ENCODE measurements at regions not wholly inside any gene's neighbourhood (a gene's known extent, or its start where the extent isn't known, plus 50 kb on each side); places are given as distances from the start of the nearest gene placed in this dataset.
A peak's percentile ranks its signal among the peaks of the same experiment; 100 is the strongest.

DNA sequence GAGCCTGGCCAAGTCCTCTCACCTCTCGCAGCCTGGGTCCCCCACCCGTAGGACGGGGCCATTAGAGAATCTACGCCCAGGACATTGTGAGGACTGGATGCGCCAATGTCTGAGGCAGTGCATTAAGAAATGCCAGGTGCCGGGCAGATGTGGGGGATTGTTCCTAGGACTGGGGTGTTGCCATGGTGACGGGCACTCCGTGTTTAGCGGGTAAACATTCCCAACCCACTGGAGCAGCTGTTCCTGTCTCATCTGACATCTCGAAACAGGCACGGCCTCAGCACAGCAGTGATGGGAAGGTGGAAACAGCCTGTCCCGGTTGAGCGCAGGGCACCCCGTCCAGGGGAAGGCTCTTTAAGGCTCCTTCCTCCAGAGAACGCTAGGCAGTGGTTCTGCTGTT lies 99.6 kb upstream of the RTL6 start:
- CTCF ChIA-PET, result no interaction called here
- Histone ChIP-seq H2BK120ac (ENCODE audit: low read depth, low read length) (no peak overlapping the region), H3K4me1 (ENCODE audit: control insufficient read depth, insufficient read depth, low read length) (peaks cover 1% of the 10 kb centered on the region; the same call in 1 of the 2 replicates), H2AFZ (replicated peaks; ENCODE audit: low read length, poor library complexity) (no peak overlapping the region), H4K5ac (ENCODE audit: low read depth, low read length) (no peak overlapping the region), H3K36me3 (ENCODE audit: control insufficient read depth, insufficient read depth, low read length) (no peaks in the 10 kb centered on the region), H3K18ac (ENCODE audit: low read depth, low read length) (no peak overlapping the region), H2BK15ac (ENCODE audit: low read depth, low read length) (no peak overlapping the region), H3K23ac (ENCODE audit: low read depth, low read length) (no peak overlapping the region), H3K9me3 (ENCODE audit: control insufficient read depth, insufficient read depth, low read length) (no peaks in the 10 kb centered on the region), H3K27me3 (ENCODE audit: control insufficient read depth, insufficient read depth, low read length) (peaks cover 2% of the 10 kb centered on the region; the same call in 1 of the 2 replicates), H4K20me1 (ENCODE audit: insufficient read depth, low read length) (no peaks in the 10 kb centered on the region), H3K9me1 (ENCODE audit: insufficient read depth, low read length) (no peaks in the 10 kb centered on the region), H3K27ac (ENCODE audit: insufficient read depth, low read length) (no peak overlapping the region), H2BK20ac (ENCODE audit: low read depth, low read length) (no peak overlapping the region), H3K79me1 (ENCODE audit: low read depth in 1 of 2, low read length in 2 of 2) (no peaks in the 10 kb centered on the region), H3K4me2 (ENCODE audit: low read depth, low read length) (no peak overlapping the region), H2BK5ac (ENCODE audit: low read depth, low read length, poor library complexity, severe bottlenecking) (no peak overlapping the region), H3K4ac (ENCODE audit: low read depth, low read length) (no peak overlapping the region), H4K91ac (ENCODE audit: insufficient read depth, low read depth, low read length) (no peak overlapping the region), H3K9ac (ENCODE audit: low read depth, low read length) (no peak overlapping the region), H2AK9ac (replicated peaks; ENCODE audit: low read depth, low read length, poor library complexity) (no peak overlapping the region), H3K14ac (replicated peaks; ENCODE audit: low read depth, low read length) (no peak overlapping the region), H2AK5ac (ENCODE audit: low read depth, low read length) (no peak overlapping the region), H3K4me3 (ENCODE audit: insufficient read depth, low read depth, low read length) (no peak overlapping the region), H4K8ac (ENCODE audit: low read depth in 2 of 2, low read length in 2 of 2) (no peak overlapping the region), H3K56ac (ENCODE audit: extremely low read depth, insufficient read depth, low read length) (no peak overlapping the region)
- 100% methylated on average over 1 of the region's 15 CpGs; no CpG with 5 or more reads in 1 of the 2 experiments for WGBS, 2 experiments (ENCODE audit: extremely low coverage in 2 of 2, insufficient read length in 1 of 2)
- TF ChIP-seq BHLHE40 (IDR thresholded peaks at IDR 0.05; ENCODE audit: low read depth, low read length), result no peak
- TF ChIP-seq, protein P1, sequence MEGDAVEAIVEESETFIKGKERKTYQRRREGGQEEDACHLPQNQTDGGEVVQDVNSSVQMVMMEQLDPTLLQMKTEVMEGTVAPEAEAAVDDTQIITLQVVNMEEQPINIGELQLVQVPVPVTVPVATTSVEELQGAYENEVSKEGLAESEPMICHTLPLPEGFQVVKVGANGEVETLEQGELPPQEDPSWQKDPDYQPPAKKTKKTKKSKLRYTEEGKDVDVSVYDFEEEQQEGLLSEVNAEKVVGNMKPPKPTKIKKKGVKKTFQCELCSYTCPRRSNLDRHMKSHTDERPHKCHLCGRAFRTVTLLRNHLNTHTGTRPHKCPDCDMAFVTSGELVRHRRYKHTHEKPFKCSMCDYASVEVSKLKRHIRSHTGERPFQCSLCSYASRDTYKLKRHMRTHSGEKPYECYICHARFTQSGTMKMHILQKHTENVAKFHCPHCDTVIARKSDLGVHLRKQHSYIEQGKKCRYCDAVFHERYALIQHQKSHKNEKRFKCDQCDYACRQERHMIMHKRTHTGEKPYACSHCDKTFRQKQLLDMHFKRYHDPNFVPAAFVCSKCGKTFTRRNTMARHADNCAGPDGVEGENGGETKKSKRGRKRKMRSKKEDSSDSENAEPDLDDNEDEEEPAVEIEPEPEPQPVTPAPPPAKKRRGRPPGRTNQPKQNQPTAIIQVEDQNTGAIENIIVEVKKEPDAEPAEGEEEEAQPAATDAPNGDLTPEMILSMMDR (conservative IDR thresholded peaks at IDR 0.05; ENCODE audit: low read depth, low read length), result no peak
- ATAC-seq (ENCODE audit: low read depth) (no peak), DNase-seq (peak; percentile 29)
- intact Hi-C loops (cut with micrococcal nuclease), result no loop called here
- dilution Hi-C loops (cut with HindIII; ENCODE audit: low sequenced_read_pairs, unreplicated experiment), result no loop called here
- in situ Hi-C loops (cut with MboI; ENCODE audit: low sequenced_read_pairs), result no loop called here
- POLR2A ChIA-PET (ENCODE audit: unreplicated experiment), result no interaction called here
- BruUV-seq (replicated peaks), result no TSS peak
